HFFc6 (cell line): ENCODE measurements at regions not wholly inside any gene's neighbourhood (a gene's known extent, or its start where the extent isn't known, plus 50 kb on each side); places are given as distances from the start of the nearest gene placed in this dataset.
"Not testable (repeated sequence)": the region's sequence is repeated elsewhere in the genome, so short reads cannot be mapped to it uniquely, and the experiment has no call there.

ENCODE experiments used
- DNase-seq: peaks from one replicate; pipeline ENCODE4 v3.0.0-alpha.2; 2018
- H3K27ac Mint-ChIP-seq: 2 replicates; pipeline ENCODE4 v1.8.0; 2020; ENCODE audit warnings: mild to moderate bottlenecking, mixed read lengths
- H3K27me3 Mint-ChIP-seq: 2 replicates; pipeline ENCODE4 v1.8.0; 2021; ENCODE audit warnings: mild to moderate bottlenecking, moderate library complexity, mixed read lengths; ENCODE audit not compliant: insufficient read depth
- H3K36me3 Mint-ChIP-seq: 2 replicates; pipeline ENCODE4 v1.8.0; 2021; ENCODE audit warnings: low read depth, mixed read lengths
- H3K4me1 Mint-ChIP-seq: 2 replicates; pipeline ENCODE4 v1.8.0; 2020; ENCODE audit warnings: low read depth, mixed read lengths
- H3K4me3 Mint-ChIP-seq: 2 replicates; pipeline ENCODE4 v1.8.0; 2020; ENCODE audit warnings: mild to moderate bottlenecking, moderate library complexity, mixed read lengths
- H3K9me3 Mint-ChIP-seq: 2 replicates; pipeline ENCODE4 v1.8.0; 2020; ENCODE audit warnings: mild to moderate bottlenecking, mixed read lengths
- CTCF ChIP-seq: fragments of 200-600 bp; sonication (generic); IDR thresholded peaks from 2 replicates; pipeline ENCODE4 v1.5.0; 2021; ENCODE audit warnings: antibody characterized with exemption, mild to moderate bottlenecking

- Mint-ChIP-seq H3K9me3 (peaks cover 43% of the 10 kb centered on the region), H3K36me3 (no peaks in the 10 kb centered on the region), H3K27me3 (no peaks in the 10 kb centered on the region), H3K4me1 (no peaks in the 10 kb centered on the region), H3K4me3 (no peak overlapping the region), H3K27ac (no peak overlapping the region)
- no peak for TF ChIP-seq CTCF
- no peak for DNase-seq
Observed at GRCh38 chr16:9345046-9345445, 253.6 kb downstream of the HAPSTR1 start.

- Mint-ChIP-seq H3K36me3 (no peaks in the 10 kb centered on the region), H3K4me3 (no peak overlapping the region), H3K4me1 (no peaks in the 10 kb centered on the region), H3K9me3 (peaks cover 35% of the 10 kb centered on the region), H3K27ac (no peak overlapping the region), H3K27me3 (no peaks in the 10 kb centered on the region)
- no peak for DNase-seq
- no peak for TF ChIP-seq CTCF
Observed at GRCh38 chr16:9345880-9346279, 254.4 kb downstream of the HAPSTR1 start.

- Mint-ChIP-seq H3K4me1 (no peaks in the 10 kb centered on the region), H3K9me3 (peaks cover 22% of the 10 kb centered on the region), H3K27me3 (no peaks in the 10 kb centered on the region; the same call in 1 of the 2 replicates), H3K36me3 (no peaks in the 10 kb centered on the region), H3K4me3 (no peak overlapping the region), H3K27ac (no peak overlapping the region)
- no peak for TF ChIP-seq CTCF
- DNase-seq, result no peak
Observed at GRCh38 chr16:9348912-9349311, 257.5 kb downstream of the HAPSTR1 start.

- H3K27ac Mint-ChIP-seq, H3K36me3 Mint-ChIP-seq, H3K4me1 Mint-ChIP-seq, DNase-seq, H3K4me3 Mint-ChIP-seq, H3K27me3 Mint-ChIP-seq: not testable (repeated sequence)
- peaks cover 19% of the 10 kb centered on the region for H3K9me3 Mint-ChIP-seq
Observed at GRCh38 chr16:9349373-9349960, 258.0 kb downstream of the HAPSTR1 start.

GRCh38 chr16:9350119-9350799 lies 258.8 kb downstream of the HAPSTR1 start:
- not testable (repeated sequence) for H3K27me3 Mint-ChIP-seq, H3K4me3 Mint-ChIP-seq, H3K36me3 Mint-ChIP-seq, H3K27ac Mint-ChIP-seq, DNase-seq, H3K4me1 Mint-ChIP-seq
- peaks cover 18% of the 10 kb centered on the region for H3K9me3 Mint-ChIP-seq

- peaks cover 26% of the 10 kb centered on the region for H3K9me3 Mint-ChIP-seq
- no peak overlapping the region for H3K27ac Mint-ChIP-seq
- TF ChIP-seq CTCF, result no peak
- no peaks in the 10 kb centered on the region for H3K4me1 Mint-ChIP-seq
- no peaks in the 10 kb centered on the region for H3K36me3 Mint-ChIP-seq
- no peak for DNase-seq
- H3K4me3 Mint-ChIP-seq, result no peak overlapping the region
- H3K27me3 Mint-ChIP-seq, result no peaks in the 10 kb centered on the region; the same call in 1 of the 2 replicates
Observed at GRCh38 chr16:9351440-9351839, 260.0 kb downstream of the HAPSTR1 start.
